Fibroblast of skin of back (primary cell): ENCODE measurements at regions not wholly inside any gene's neighbourhood (a gene's known extent, or its start where the extent isn't known, plus 50 kb on each side); places are given as distances from the start of the nearest gene placed in this dataset.
"Not testable (repeated sequence)": the region's sequence is repeated elsewhere in the genome, so short reads cannot be mapped to it uniquely, and the experiment has no call there.

Experiments
- DNase-seq: peaks from one replicate; pipeline ENCODE4 v3.0.0-alpha.2; 2013

DNA sequence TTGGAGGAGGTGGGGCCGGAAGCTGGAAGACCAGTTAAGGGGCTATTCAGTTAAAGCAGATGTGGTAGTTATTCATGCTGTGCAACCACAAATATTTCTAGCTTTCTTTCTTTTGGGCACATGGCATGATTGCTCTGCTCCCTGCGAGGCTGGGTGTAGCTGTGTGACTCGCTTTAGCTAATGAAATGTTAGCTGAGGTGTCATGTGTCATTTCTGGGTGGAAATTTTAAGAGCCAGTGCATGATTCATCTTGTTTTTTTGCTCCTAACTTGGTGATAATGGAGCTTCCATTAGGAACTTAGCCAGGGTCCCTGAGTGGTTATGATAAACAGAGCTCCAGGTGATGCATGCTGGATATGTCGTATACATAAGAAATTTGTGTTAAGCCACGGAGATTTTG, 300.6 kb downstream of the SATB1 start:
- peak; percentile 93 for DNase-seq

DNA sequence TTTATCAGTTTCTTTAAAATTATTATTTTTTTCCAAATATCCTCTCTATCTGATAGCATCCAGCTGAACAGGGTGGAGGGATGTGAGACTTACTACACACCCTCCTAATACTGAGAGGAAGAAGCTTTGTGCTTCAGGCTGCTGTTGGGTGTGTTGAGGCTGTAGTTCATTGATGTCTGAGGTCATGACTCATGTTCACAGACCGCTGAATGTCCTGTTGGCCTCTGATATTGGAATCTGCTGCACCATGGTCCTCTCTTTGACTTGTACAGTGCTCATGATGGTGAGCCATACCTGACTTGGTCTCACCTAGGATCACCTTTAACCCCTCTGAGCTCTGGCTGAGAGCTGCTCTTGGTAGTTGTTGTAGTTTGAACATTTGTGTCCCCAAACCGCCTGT, 302.9 kb downstream of the SATB1 start:
- DNase-seq: no peak

DNA sequence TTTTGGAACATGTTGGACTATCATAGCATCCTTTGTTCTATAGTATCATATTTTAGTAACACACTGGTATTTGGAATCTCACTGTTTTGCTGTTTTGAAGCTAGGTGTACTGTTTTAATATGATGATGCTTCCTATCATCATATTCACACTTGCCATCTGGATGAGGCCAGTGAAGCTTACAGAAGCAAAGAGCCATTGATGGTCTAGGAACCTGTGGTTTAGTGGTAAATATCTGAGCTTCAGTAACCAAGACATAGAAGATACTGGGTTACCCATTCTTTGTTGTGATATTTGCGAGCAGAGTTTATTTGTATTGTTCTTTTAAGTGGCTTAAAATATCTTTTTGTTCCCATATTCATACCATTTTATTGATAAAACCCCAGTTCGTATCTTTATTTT, 304.1 kb downstream of the SATB1 start:
- no peak for DNase-seq

DNA sequence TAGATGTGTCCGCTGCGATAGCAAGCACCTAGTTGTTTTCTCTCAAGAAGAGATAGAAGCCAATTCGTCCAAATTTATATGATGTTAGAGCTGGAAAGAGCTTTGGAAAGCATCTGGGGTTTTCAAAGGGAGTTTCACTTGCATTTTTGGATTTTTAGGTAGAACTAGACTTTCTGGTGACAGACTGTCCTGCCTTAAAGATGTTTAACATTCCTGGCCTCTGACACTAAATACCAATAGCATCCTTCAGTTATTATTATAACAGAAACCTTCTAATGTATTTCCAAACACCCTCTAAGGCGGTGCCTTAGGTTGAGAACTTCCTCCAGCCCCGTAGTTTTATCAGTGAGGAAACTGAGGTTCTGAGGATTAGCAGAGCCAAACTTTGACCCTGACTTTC, 305.3 kb downstream of the SATB1 start:
- peak; percentile 67 for DNase-seq

DNA sequence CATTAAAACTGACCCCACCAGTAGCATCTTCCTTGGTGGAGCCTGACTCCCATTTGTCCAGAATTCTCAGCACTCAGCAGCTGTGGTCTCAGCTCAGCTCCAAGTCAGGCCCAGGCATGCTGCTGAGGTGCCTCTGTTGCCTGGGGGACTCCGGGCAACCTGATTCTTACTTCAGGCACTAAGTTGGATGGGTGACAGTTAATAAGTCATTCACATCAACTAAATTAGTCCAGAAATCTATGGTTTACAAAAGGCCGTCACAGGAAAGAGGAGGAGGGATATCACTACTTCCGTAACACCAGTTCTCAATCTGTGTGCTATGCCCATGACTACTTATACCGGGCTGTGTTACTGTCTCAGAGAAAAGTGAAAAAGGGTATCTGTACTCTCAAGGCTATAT, 310.2 kb downstream of the SATB1 start:
- DNase-seq: no peak

DNA sequence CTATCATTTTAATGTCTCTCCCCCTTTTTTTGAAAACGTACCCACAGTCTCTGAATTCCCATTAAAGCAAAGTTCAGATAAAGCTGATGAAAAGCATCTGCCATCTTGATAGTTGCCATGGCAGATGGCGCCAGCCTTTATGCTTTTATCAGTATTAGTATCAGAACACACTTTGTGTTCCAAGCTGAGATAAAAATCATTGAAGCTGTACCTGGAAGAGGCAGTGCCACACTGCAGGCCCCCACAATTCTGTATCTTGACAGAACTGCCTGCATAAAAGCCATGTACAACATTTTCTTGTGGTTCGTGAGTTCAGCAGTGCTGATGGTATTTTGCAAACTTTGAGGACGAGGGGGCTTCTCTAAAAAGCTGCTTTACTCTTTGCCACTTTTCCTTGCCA, 311.7 kb downstream of the SATB1 start:
- no peak for DNase-seq

DNA sequence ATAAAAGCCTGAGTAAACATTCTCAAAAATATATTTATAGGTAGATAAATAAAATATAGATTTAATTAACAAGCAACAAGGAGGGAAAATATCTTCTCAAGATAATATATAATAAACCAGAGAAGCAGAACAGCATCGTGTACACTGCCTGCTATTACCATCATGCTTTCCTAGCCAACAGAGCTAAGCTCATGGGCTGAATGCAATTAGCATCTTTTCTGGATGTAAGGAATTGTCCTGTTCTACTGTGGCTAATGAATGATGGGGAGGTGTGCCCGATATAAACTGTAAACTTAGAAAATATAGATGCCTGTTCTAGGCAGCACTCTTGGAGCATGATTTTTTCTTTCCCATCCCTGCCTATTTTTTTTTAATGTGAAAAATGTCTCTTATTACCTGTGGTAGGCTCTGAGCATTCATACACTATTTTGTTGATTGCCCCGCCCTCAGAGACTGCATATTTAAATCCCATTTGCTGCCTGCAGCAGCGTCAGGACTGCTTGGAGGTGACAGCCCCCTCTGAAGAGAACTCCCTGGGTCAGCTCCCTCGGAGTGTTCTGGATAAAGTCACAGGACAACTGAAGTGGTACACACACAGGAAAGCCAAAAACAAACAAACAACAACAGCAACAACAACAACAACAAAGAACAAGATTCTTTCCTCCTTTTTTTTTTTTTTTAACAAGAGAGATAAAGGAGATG, 312.3 kb downstream of the SATB1 start:
- no peak for DNase-seq

DNA sequence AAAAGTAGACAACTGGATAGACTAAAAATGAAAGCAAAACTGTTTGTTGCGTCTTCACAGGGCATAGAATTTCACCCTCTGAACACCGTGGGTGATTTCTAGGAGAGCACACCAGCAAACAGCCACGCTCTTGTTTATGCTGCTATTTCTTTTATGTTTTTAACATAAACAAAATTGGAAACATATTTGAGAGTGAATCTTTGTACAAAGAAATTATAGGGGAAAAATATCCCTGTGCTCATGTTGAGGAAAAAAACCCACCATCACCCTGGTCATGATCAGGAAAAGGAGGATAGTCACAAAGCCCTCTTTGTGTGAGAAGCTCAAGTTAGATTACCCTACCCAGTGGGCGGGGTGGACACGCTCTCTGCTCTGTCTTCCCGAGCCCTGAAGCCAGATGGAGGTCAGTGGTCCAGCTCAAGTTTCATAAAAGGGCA, 313.3 kb downstream of the SATB1 start:
- DNase-seq: peak; percentile 25

DNA sequence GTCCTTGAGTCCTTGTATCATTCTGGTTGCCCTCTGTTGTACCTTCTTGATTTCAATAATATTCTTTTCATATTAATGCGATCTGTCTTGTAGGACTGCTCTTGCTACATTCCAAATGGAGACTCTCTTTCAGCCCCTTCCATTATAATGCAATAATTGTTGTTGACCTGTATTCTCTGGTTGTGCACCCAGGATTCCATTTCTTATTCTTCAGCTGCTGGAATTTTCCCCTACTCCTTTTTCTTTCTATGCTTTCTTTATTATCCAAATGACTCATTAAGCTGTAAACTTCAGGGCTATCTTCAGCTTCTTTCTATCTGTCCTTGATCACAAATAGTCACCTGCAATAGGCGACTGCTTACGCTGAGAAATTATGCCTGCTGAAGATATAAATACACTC, 321.5 kb downstream of the SATB1 start:
- DNase-seq: no peak

DNA sequence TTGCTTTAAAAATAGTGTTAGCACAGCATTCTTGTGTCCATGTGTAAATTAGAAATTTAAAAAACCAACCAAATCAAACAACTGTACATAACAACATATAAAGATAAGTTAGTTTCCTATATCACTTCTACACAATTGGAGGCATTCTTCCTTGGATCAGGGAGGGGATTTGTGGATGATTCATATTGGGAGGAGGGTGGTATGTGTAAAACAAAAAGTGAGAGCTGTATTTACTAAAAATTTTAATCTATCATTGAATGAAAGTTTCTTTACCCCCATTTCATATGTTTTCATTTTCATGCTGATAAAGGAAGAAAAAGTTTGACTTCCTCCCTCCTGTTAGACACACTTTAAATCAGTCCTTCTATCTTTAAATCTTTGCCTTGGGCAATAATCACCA, 325.0 kb downstream of the SATB1 start:
- peak; percentile 58 for DNase-seq

DNA sequence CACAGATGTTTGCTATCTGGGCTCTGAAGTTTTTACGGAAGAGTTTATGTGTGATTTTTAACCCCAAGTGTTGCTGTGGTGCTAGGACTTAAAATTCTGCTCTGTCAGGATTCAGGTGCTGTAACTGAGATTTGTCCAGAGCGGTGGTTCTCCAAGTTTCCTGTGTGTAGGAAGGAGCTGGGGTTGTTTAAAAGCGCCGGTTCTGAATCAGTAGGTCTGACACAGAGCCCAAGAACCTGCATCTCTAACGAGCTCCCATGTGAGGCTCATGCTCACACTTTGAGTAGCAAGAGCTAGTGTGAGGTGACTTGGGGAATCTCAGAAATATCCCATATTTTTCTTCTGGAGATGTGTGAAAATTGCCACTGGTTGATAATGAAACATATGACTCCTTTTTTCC, 325.5 kb downstream of the SATB1 start:
- DNase-seq: no peak

DNA sequence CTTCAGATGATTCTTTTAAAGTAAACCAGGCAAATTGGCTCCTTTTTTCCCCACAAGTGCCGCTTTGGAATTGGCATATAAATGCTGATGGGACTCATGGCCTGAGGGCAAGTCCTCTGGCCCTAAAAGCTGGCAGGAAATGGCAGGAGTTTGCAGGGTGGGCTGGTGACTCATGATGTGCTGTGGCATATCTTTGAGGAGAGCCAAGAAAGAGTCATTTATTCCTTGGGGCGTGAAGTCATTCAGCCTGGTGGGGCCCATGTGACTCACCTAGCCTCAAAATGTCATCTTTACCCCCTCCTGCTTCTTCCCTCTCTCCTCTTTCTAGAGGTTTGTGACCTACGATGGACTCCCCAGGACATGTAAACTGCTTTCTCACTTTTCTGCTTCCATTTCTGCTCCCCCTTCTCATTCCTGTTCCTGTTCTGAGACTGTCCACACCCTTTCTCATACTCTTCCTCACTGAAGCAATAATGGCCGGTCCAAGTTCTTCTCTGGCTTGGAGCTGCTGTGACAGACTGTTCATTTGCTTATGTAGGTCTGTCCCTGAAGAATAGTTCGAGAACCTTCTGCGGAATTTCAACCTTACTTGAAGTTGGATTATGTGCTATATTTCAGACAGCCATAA, 326.1 kb downstream of the SATB1 start:
- DNase-seq: peak; percentile 98

DNA sequence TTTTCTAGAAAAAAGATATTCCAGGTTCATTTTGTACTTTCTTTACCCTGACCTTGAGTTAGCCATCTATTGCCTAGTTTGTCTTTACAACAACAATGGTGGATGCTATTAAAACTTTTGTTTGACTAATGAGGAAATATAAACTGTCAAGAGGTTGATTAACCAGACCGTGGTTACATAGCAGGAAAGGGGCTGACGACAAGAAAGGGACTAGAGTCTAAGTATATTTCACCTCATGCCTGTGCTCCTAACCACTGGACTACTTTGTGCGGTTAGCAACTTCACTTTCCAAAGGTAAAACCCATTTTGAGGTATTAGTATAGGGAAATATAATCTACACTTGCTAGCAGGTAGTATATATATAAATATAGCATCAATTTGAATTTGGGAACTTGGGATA, 327.1 kb downstream of the SATB1 start:
- no peak for DNase-seq

DNA sequence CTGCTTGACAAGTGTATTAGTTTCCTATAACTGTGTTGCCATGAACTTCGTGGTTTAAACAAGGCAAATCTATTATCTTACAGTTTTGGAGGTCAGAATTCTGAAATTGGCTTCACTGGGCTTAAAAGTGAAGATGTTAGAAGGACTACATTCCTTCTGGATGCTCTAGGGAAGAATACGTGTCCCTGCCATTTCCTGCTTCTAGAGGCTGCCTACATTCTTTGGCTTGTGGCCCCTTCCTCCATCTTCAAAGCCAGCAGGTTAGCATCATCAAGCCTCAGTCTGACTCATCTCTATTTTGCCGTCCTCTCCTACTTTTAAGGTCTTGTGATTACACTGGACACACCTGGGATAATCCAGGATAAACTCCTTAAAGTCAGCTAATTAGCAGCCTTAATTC, 327.7 kb downstream of the SATB1 start:
- DNase-seq: no peak

DNA sequence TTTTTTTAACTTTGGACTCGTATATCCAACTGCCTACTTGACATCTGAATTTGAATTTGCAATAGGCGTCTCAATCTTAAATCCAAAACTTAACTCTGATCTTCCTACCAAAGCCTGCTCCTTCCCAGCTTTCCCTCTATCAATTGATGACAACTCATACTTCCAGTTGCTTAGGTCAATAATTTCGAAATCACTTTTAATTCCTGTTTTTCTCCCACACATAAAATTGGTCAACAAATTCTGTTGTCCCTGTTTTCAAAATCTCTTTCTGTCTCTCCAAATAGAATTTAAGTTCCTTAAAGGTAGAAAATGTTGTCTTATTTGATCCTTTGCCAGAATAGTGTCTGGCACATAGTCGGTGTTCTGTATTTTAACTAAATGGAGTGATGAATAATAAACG, 332.4 kb downstream of the SATB1 start:
- no peak for DNase-seq

DNA sequence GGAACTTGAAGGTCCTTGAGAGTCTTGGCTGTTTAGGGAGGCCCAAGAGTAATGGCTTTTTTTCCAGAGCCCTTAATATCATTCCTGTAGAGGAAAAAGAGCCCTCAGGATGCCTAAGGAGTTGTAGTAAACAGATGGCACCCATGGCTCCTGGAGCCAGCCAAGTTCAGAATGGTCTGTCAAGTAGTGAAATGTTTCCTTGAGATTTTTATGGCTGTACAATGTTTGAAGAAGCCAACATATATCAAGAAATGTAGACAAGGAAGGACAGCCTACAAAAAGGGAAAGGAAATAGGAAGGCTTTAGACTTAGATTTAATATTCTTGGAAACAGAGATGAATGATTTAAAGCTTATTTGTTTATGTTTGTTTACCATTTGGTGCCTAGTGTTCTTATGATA, 334.8 kb downstream of the SATB1 start:
- no peak for DNase-seq

DNA sequence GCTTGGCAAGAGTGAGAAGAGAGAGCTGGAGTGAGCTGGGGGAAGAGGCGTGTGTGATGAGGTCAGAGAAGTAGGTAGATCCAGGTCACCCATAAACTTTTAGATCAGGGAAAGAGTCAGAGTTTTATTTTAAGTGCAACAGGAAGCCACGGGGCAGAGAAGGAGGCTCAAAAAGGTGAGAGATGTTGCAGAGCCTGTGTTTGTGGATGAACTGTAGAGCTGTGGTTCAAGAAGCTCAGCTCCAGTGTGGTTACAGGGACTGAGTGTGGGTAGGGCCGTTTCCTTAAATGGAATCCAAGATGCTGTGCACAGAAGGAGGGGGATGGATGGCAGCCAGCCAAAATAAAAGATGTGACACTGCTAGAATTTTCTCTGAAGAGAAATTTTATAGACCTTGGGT, 337.2 kb downstream of the SATB1 start:
- no peak for DNase-seq

DNA sequence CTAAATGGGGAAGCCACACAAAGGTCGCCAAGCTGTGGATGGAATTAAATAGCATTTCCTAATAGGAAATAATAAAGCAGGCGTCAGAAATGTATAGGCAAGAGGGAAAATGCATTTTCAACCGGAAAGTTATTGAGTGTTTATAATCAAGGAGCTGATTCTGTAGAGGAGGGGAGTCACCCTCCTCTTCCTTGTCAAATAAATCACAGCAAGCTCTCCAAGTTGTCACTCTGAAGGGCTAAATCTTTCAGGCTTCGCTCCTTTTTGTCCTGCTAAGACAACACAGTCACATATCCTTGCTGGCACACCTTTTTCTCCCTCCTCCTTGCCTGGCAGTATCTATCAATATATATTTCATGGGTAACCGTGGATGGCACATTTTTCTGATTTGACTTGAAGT, 338.4 kb downstream of the SATB1 start:
- DNase-seq: no peak

DNA sequence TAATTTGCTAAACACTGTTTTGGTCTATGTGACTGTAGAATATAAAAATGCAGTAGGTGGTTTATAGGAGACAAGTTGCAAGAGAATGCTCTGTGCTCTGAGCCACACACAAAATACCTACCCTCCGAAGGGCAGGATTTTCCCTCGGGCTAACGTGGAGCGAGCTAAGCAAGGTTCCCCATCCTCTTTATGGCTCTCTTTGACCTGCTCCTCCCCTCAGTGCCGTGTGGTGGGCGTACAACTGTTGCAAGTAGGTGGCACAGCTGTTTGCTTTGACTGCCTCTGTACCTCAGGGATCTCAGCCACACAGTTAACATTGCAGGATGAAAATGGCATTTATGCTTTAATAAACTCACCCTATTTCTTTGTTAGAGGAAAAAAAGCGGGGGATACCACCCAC, 339.1 kb downstream of the SATB1 start:
- no peak for DNase-seq

DNA sequence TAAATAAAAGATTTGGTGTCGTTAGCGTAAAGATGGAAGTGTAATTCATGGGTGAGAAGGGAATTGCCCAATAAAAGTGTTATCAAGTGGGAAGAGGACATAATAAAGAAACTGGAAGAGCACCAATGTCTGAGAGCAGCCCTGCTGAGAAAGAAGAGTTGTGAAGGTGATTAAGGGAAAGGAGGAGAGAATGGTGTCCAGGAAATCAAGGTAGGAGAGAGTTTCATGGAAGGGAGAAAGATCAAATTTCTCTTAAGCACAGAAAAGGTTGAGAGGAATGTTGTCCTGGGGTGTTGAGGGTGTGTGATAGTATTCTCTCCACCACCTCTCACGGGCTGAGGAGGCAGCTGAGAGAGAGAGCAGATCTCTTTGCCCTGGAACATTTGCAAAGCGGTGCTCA, 339.7 kb downstream of the SATB1 start:
- no peak for DNase-seq

DNA sequence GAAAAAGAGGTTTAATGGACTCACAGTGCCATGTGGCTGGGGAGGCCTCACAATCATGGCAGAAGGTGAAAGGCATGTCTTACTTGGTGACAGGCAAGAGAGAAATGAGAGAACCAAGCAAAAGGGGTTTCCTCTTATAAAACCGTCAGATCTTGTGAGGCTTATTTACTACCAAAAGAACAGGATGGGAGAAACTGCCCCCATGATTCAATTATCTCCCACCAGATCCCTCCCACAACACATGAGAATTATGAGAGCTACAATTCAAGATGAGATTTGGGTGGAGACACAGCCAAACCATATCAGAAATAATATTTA, 340.8 kb upstream of the TBC1D5 start:
- not testable (repeated sequence) for DNase-seq

DNA sequence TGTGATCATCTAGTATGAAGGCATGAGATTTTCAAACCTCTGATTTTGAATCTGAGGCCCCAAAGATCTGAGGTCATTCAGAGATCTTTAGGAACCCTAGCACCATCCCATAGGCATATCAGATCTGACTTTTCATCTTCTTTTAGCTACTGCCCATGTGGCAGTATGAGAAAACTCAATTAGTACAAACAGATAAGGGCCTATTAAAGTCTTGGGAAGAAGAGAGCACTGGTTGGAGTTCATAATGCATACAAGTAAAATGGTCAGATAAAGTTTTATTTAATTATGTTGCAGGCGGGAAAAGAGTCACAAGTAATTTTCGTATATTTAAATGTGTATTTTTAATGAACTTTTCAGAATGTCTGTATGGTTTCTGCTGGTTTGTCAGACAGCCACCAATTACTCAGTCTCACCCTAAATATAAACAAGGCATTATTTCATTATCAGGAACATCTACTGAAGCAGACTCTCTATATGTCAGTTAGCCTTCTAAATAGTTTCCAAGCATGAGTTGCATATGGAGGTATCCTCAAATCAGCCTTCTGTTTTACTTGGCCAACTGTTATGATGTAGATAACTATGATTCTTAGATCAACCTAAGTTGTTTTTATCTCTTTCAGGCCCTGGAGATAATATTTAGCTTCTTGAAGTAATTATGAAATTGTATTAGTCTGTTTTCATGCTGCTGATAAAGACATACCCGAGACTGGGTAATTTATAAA, 340.3 kb upstream of the TBC1D5 start:
- no peak for DNase-seq

DNA sequence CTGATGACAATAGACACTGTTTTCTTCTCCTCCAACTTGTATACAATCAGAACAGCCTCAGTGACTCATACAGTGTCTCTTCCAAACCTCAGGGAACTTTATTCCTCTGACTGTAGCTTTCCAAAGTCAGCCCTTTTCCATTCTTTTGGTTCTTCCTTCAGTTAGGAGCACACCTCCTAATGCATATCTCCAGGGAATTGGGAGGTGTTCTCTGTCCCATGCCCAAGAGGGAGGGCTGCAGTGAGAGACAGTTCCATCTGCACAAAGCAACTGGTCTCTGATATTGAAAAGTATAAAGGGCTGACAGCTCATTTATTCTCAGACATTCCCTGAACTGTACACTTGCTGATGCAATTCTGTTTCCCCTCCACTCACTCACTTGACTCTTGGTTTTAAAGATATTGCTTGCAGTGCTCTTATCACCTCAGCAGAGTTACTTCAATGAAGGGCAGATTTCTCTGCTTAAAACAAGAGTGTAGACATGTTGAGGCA, 337.8 kb upstream of the TBC1D5 start:
- DNase-seq: peak; percentile 48

DNA sequence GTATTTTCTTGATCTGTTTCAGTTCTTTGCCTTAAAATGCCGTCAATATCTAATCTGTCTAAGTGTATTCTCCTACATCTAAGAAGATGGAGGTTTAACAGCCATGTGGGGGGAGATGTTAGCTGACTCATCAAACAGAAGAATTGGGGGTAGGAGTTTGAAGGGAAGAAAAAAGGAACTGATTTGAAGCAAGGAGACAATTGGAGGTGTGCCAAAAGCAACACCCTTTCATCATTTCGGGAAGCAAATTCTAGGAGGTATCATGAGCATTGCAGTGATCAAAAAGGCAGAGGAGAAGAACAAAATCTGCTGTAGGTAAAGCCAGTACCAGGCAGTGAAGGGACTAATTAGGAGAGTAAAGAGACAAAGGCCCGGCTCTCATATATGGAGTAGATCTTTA, 337.3 kb upstream of the TBC1D5 start:
- peak; percentile 33 for DNase-seq
